Fibroblast of the aortic adventitia (primary cell): ENCODE measurements at regions not wholly inside any gene's neighbourhood (a gene's known extent, or its start where the extent isn't known, plus 50 kb on each side); places are given as distances from the start of the nearest gene placed in this dataset.

Experiments
- DNase-seq: peaks from one replicate; pipeline ENCODE4 v3.0.0-alpha.2; 2010; ENCODE audit warnings: low read depth
- H3K4me3 ChIP-seq: 2 replicates; pipeline ENCODE4 v1.5.1; 2011; ENCODE audit warnings: low read depth, mild to moderate bottlenecking, control low read depth, low read length, moderate library complexity
- CTCF ChIP-seq: IDR thresholded peaks from 2 replicates; pipeline ENCODE4 v1.5.1; 2011; ENCODE audit warnings: mild to moderate bottlenecking, low read length, control low read depth, inconsistent platforms; ENCODE audit not compliant: insufficient read depth

- TF ChIP-seq CTCF: no peak
- DNase-seq: no peak
Observed at GRCh38 chr2:8573942-8574195, 108.0 kb upstream of the ID2 start.

GRCh38 chr2:8574196-8575037 is 107.4 kb upstream of the ID2 start:
- no peak for TF ChIP-seq CTCF
- DNase-seq: no peak
- H3K4me3 ChIP-seq: no peak overlapping the region

More at GRCh38 chr2:8573942-8574195, 108.0 kb upstream of the ID2 start:
- H3K4me3 ChIP-seq: no peak overlapping the region

- H3K4me3 ChIP-seq: no peak overlapping the region
- no peak for TF ChIP-seq CTCF
- no peak for DNase-seq
Observed at GRCh38 chr2:8575038-8575833, 106.6 kb upstream of the ID2 start.

DNA sequence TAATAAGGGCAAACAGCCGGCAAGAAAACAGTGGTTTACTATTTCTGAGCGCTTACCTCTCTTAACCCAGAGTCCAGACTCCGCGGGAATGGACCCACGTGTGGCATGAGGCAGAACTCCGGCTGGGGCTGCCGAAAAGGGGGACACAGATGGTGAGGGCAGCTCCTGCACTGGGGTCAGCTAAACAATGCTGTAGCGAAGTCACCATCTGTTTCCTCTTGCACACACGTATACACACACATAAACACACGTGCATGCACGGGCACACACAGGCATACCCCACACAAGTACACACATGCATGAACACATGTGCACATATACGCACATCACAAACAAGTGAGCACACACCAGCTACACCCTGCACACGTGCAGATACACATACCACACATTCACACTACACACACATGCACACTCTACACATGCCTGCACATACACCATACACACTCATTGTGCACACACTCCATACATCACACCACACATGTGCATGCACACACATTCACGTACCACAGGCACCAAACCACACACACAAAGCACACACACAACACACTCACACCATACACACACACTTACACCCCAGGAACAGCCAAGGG is 105.9 kb upstream of the ID2 start:
- no peak for DNase-seq
- no peak overlapping the region for H3K4me3 ChIP-seq
- no peak for TF ChIP-seq CTCF

DNA sequence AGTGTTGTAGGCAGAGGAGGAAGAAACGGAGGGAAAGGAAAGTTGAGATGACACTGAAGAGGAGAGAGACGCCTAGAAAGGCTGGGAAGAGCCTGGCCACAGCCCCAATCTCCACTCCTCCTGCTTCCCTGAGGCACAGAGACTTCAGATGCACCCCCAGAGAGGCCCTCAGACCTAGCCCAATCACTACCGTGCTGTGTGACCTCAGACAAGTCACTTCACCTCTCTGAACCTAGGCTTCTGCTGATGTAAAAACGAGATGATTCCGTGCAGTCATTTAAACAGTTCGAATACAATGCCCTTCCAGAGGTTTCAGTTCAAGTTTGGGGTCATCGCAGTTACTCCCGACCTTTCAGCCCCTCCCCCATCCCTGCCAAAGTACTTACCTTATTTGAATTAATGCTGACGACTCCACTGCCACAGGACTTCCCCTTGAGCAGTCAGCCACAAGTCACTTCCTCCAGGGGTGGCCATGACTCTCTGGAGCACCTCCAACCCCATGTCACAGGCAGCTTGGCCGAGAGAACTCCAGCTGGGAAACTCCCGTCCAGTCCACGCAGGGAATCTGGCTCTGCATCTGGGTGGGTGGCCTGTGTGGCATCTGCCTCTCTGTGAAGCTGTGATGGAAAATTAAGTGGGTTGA is 105.2 kb upstream of the ID2 start:
- no peak overlapping the region for H3K4me3 ChIP-seq
- no peak for TF ChIP-seq CTCF
- DNase-seq: no peak

DNA sequence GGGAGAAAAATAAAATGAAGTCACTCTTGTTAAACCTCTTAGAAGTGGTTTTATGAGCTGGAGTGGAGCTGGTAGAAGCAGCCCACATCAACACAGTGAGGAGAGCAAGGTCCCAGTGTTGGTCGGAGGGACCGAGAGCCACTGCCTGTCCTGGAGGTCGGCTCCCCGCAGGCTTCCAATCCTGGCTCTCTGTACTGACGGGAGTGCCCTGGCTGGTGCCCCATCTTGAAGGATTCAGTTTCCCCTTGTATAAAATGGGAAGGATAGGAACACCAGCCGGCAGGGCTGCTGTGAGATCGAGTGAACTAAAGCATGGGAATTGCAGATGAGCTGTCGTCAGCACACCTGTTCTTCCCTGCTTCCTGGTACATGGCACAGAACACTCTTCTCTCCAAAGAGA is 104.3 kb upstream of the ID2 start:
- H3K4me3 ChIP-seq: no peak overlapping the region
- DNase-seq: no peak
- no peak for TF ChIP-seq CTCF
